H1 (cell line): ENCODE measurements at regions not wholly inside any gene's neighbourhood (a gene's known extent, or its start where the extent isn't known, plus 50 kb on each side); places are given as distances from the start of the nearest gene placed in this dataset.

Experiments used
- SAP30 ChIP-seq: fragments of 300-600 bp; sonication (generic); IDR thresholded peaks from 2 replicates; pipeline ENCODE4 v1.7.1; 2012; ENCODE audit warnings: low read length, moderate library complexity, mild to moderate bottlenecking, inconsistent platforms; ENCODE audit not compliant: insufficient read depth, insufficient replicate concordance
- YY1 ChIP-seq: IDR thresholded peaks from 2 replicates; pipeline ENCODE4 v1.6.1; 2011; ENCODE audit warnings: low read depth, mild to moderate bottlenecking, low read length
- TF ChIP-seq, protein P1 (sequence below): IDR thresholded peaks from 2 replicates; pipeline ENCODE4 v1.6.1; 2012; ENCODE audit warnings: inconsistent platforms

DNA sequence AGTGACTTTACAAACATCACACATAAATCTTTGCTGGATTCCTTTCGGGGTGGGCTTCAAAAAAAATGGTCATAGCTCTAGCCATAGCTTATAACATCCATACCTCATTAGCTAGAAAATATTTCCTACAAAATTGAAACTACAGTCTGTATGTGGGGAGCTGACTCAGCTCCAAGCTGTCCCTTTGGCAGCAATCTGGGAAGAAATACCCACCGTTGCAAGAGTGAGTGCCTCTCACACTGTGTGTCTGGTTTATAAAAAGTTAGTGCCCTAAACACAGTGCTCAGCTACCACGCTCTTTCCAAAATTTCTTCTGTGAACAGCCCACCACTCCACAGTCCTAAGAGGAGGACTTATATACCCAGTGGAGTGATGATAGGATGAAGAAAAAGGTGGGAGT, 170.1 kb downstream of the RBM43 start (continued):
- TF ChIP-seq, protein P1, sequence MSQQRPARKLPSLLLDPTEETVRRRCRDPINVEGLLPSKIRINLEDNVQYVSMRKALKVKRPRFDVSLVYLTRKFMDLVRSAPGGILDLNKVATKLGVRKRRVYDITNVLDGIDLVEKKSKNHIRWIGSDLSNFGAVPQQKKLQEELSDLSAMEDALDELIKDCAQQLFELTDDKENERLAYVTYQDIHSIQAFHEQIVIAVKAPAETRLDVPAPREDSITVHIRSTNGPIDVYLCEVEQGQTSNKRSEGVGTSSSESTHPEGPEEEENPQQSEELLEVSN, result no peak
- TF ChIP-seq SAP30, result no peak
- no peak for TF ChIP-seq YY1
